ENCODE measurements at regions not wholly inside any gene's neighbourhood (a gene's known extent, or its start where the extent isn't known, plus 50 kb on each side); places are given as distances from the start of the nearest gene placed in this dataset.

GRCh38 chr1:208581209-208581608 lies 337.0 kb upstream of the PLXNA2 start:
- no peak for DNase-seq (ENCODE audit: low read depth, low spot score)
- in situ Hi-C loops (cut with HindIII; ENCODE audit: low pct_unique_long_range_greater_than_20kb, low sequenced_read_pairs) = no loop called here

GRCh38 chr1:208581667-208582066 lies 337.5 kb upstream of the PLXNA2 start:
- in situ Hi-C loops (cut with HindIII; ENCODE audit: low pct_unique_long_range_greater_than_20kb, low sequenced_read_pairs) = no loop called here
- no peak for DNase-seq (ENCODE audit: low read depth, low spot score)

- in situ Hi-C loops (cut with HindIII; ENCODE audit: low pct_unique_long_range_greater_than_20kb, low sequenced_read_pairs) = no loop called here
- no peak for DNase-seq (ENCODE audit: low read depth, low spot score)
These were observed 340.1 kb upstream of the PLXNA2 start for GRCh38 chr1:208584167-208584755.

GRCh38 chr1:208587110-208587509 lies 342.9 kb upstream of the PLXNA2 start:
- DNase-seq (ENCODE audit: low read depth, low spot score) = no peak
- in situ Hi-C loops (cut with HindIII; ENCODE audit: low pct_unique_long_range_greater_than_20kb, low sequenced_read_pairs) = no loop called here

GRCh38 chr1:208593306-208594006 lies 349.3 kb upstream of the PLXNA2 start:
- in situ Hi-C loops (cut with HindIII; ENCODE audit: low pct_unique_long_range_greater_than_20kb, low sequenced_read_pairs) = no loop called here
- no peak for DNase-seq (ENCODE audit: low read depth, low spot score)

- no peak for DNase-seq (ENCODE audit: low read depth, low spot score)
- in situ Hi-C loops (cut with HindIII; ENCODE audit: low pct_unique_long_range_greater_than_20kb, low sequenced_read_pairs) = no loop called here
These were observed 351.1 kb upstream of the PLXNA2 start for GRCh38 chr1:208595236-208595635.

GRCh38 chr1:208595745-208596144 lies 351.6 kb upstream of the PLXNA2 start:
- no peak for DNase-seq (ENCODE audit: low read depth, low spot score)
- in situ Hi-C loops (cut with HindIII; ENCODE audit: low pct_unique_long_range_greater_than_20kb, low sequenced_read_pairs) = no loop called here

GRCh38 chr1:208597571-208597970 lies 353.4 kb upstream of the PLXNA2 start:
- no peak for DNase-seq (ENCODE audit: low read depth, low spot score)
- in situ Hi-C loops (cut with HindIII; ENCODE audit: low pct_unique_long_range_greater_than_20kb, low sequenced_read_pairs) = no loop called here

GRCh38 chr1:208598021-208598420 lies 353.8 kb upstream of the PLXNA2 start:
- no peak for DNase-seq (ENCODE audit: low read depth, low spot score)
- in situ Hi-C loops (cut with HindIII; ENCODE audit: low pct_unique_long_range_greater_than_20kb, low sequenced_read_pairs) = no loop called here

- in situ Hi-C loops (cut with HindIII; ENCODE audit: low pct_unique_long_range_greater_than_20kb, low sequenced_read_pairs) = no loop called here
- DNase-seq (ENCODE audit: low read depth, low spot score) = no peak
These were observed 354.9 kb upstream of the PLXNA2 start for GRCh38 chr1:208599063-208599462.

GRCh38 chr1:208600456-208601190 lies 356.4 kb upstream of the PLXNA2 start:
- in situ Hi-C loops (cut with HindIII; ENCODE audit: low pct_unique_long_range_greater_than_20kb, low sequenced_read_pairs) = no loop called here
- no peak for DNase-seq (ENCODE audit: low read depth, low spot score)

- in situ Hi-C loops (cut with HindIII; ENCODE audit: low pct_unique_long_range_greater_than_20kb, low sequenced_read_pairs) = no loop called here
These were observed 357.4 kb upstream of the PLXNA2 start for GRCh38 chr1:208601561-208601960.

GRCh38 chr1:208603721-208604120 lies 359.5 kb upstream of the PLXNA2 start:
- in situ Hi-C loops (cut with HindIII; ENCODE audit: low pct_unique_long_range_greater_than_20kb, low sequenced_read_pairs) = no loop called here

More at GRCh38 chr1:208601561-208601960, 357.4 kb upstream of the PLXNA2 start:
- no peak for DNase-seq (ENCODE audit: low read depth, low spot score)

GRCh38 chr1:208604295-208604694 lies 360.1 kb upstream of the PLXNA2 start:
- peak; percentile 4 for DNase-seq (ENCODE audit: low read depth, low spot score)
- in situ Hi-C loops (cut with HindIII; ENCODE audit: low pct_unique_long_range_greater_than_20kb, low sequenced_read_pairs) = no loop called here

More at GRCh38 chr1:208603721-208604120, 359.5 kb upstream of the PLXNA2 start:
- no peak for DNase-seq (ENCODE audit: low read depth, low spot score)

GRCh38 chr1:208606959-208607358 lies 362.8 kb upstream of the PLXNA2 start:
- in situ Hi-C loops (cut with HindIII; ENCODE audit: low pct_unique_long_range_greater_than_20kb, low sequenced_read_pairs) = no loop called here
- no peak for DNase-seq (ENCODE audit: low read depth, low spot score)

GRCh38 chr1:208607616-208608015 lies 363.4 kb upstream of the PLXNA2 start:
- in situ Hi-C loops (cut with HindIII; ENCODE audit: low pct_unique_long_range_greater_than_20kb, low sequenced_read_pairs) = no loop called here
- DNase-seq (ENCODE audit: low read depth, low spot score) = no peak

- no peak for DNase-seq (ENCODE audit: low read depth, low spot score)
- in situ Hi-C loops (cut with HindIII; ENCODE audit: low pct_unique_long_range_greater_than_20kb, low sequenced_read_pairs) = no loop called here
These were observed 370.4 kb upstream of the PLXNA2 start for GRCh38 chr1:208614610-208615009.

GRCh38 chr1:208615371-208615770 lies 371.2 kb upstream of the PLXNA2 start:
- in situ Hi-C loops (cut with HindIII; ENCODE audit: low pct_unique_long_range_greater_than_20kb, low sequenced_read_pairs) = no loop called here
- DNase-seq (ENCODE audit: low read depth, low spot score) = no peak

- DNase-seq (ENCODE audit: low read depth, low spot score) = no peak
- in situ Hi-C loops (cut with HindIII; ENCODE audit: low pct_unique_long_range_greater_than_20kb, low sequenced_read_pairs) = no loop called here
These were observed 372.6 kb upstream of the PLXNA2 start for GRCh38 chr1:208616776-208617175.

Measured in SK-MEL-5 (cell line).